HG03039 (cell line): ENCODE measurements at regions not wholly inside any gene's neighbourhood (a gene's known extent, or its start where the extent isn't known, plus 50 kb on each side); places are given as distances from the start of the nearest gene placed in this dataset.

ENCODE experiments used
- ATAC-seq: cut with Tn5 transposase; IDR thresholded peaks from one replicate; pipeline ENCODE4 v1.9.1; 2021; ENCODE audit warnings: mild to moderate bottlenecking, moderate library complexity; ENCODE audit not compliant: unreplicated experiment

DNA sequence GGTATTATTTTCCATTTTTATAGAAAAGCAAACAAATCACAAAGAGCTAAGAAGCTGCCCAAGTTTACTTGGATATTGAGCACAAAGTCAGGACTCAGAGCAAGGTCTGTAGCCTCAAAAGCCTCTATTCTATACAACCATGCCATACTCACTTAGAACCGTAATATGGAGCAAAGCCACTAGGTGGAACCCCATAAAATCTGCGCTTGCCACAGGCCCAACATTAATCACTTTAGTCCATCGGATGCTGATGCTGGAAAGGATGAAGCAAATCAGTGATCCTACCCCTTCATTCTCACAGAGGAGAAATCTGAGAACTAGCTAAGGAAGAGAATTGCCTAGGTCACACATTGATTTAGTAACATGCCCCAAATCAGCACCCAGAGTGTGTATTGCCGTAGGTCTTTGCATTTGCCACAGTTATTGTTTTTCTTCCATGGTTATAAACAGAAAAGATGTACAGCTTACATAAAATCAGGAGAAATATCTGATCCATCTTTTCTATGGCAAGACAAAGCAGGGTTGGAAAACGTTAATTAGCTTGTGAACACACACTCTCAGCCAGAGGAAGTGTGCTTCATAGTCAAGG lies 56.7 kb upstream of the RAB38 start:
- peak; percentile 70 for ATAC-seq

DNA sequence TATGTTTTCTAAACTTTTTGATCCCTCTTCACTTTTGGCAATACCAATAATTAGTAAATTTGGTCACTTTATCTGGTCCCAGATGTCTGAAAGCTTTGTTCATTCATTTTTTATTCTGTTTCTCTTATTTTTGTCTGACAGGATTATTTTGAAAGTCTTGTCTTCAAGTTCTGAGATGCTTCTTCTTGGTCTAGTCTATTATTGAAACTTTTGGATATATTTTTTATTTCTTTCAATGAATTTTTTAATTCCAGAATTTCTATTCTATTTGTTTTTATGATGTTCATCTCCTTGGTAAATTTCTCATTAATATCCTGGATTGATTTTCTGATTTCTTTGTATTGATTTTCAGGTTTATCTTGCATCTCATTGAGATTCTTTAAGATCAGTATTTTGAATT lies 54.1 kb upstream of the RAB38 start:
- no peak for ATAC-seq
